ENCODE measurements at regions not wholly inside any gene's neighbourhood (a gene's known extent, or its start where the extent isn't known, plus 50 kb on each side); places are given as distances from the start of the nearest gene placed in this dataset.

- TF ChIP-seq CTCF (IDR thresholded peaks at IDR 0.05; ENCODE audit: extremely low read depth in 1 of 2, insufficient read depth in 1 of 2, low read depth in 1 of 2, low read length in 2 of 2) (no peak), POLR2AphosphoS5 (IDR thresholded peaks at IDR 0.05; ENCODE audit: insufficient read depth, low read depth, low read length) (no peak), EZH2 (IDR thresholded peaks at IDR 0.05; ENCODE audit: borderline replicate concordance, low read depth, low read length, severe bottlenecking) (no peak), POLR2A (IDR thresholded peaks at IDR 0.05; ENCODE audit: low read depth, low read length) (no peak)
Observed at GRCh38 chr10:10919976-10920375, 97.7 kb upstream of the CELF2 start.

Data from endothelial cell of umbilical vein (primary cell).